GM18907 (cell line): ENCODE measurements at regions not wholly inside any gene's neighbourhood (a gene's known extent, or its start where the extent isn't known, plus 50 kb on each side); places are given as distances from the start of the nearest gene placed in this dataset.
"Not testable (repeated sequence)": the region's sequence is repeated elsewhere in the genome, so short reads cannot be mapped to it uniquely, and the experiment has no call there.

ENCODE experiments used
- ATAC-seq: cut with Tn5 transposase; IDR thresholded peaks from one replicate; pipeline ENCODE4 v1.9.1; 2021; ENCODE audit warnings: mild to moderate bottlenecking, moderate library complexity; ENCODE audit not compliant: unreplicated experiment

DNA sequence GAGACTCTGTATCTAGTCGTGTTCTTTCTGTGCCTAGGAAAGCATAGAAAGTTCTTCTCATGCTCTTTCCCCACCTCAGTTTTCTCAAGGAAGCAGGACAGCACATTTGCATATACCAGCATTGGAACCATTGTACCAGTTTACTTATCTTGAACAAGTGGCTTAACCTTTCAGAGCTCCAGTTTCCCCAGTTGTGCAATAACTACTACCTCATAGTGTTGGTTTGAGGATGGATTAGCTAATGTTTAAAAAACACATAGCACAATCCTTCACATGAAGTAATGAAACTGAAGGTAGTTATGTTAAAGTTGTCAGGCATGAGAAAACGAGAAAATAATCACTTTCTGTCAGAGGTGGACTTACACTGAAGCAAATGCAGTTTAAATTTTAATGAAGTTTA lies 92.2 kb upstream of the H2AZ1 start:
- ATAC-seq: no peak

- no peak for ATAC-seq
Observed at GRCh38 chr4:100041646-100042045, 91.6 kb upstream of the H2AZ1 start.

- ATAC-seq: no peak
Observed at GRCh38 chr4:100034023-100034664, 84.1 kb upstream of the H2AZ1 start.

- ATAC-seq: no peak
Observed at GRCh38 chr4:100026066-100026465, 76.0 kb upstream of the H2AZ1 start.

- ATAC-seq: no peak
Observed at GRCh38 chr4:100023800-100024199, 73.7 kb upstream of the H2AZ1 start.

GRCh38 chr4:100022792-100023222 lies 72.7 kb upstream of the H2AZ1 start:
- no peak for ATAC-seq

DNA sequence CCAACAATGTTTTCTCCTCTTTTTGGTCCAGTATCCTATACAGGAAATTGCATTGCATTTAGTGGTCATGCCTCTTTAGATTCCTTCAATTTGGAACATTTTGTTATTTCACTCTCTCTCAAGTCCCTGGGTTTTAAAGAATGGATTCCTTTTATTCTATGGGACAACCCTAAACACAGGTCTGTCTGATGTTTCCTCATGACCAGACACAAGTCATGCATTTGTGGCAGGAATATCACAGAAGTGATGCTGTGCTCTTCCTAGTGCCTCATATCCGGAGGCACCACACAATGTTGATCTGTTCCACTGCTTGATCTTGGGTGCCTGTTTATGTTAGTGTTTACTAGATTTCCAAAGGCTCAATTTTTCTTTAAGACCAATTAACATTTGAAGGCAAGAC lies 69.7 kb upstream of the H2AZ1 start:
- ATAC-seq: no peak

DNA sequence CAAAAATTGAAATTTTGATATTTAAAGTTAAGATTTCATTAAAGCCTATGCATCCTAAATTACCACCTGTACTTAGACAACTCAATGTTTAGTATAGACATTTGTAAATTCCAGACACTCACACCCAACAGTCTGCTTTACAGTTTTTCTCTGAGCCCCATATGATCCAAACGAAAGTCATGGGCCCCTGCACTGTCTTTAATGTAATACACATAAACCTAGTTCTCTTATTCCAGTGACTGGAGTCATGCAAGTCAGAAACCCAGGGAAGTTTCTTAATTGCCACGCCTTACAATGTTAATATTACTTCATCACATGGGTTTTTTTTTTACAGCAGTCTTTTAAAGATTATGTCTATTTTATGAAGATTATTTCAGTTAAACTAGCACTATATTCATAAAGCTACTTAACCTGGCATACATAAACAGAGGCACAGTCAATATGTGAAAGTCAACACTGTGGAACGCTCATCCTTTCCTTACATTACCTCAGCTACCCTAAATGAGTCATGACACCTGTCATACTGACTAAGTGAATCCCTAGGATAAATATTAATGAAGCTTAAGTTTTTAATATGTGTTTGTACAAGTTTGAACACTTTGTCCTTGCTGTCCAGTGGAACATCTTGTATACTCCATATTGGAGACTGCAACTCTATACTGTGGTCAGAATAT lies 67.7 kb upstream of the H2AZ1 start:
- ATAC-seq: peak; percentile 94

DNA sequence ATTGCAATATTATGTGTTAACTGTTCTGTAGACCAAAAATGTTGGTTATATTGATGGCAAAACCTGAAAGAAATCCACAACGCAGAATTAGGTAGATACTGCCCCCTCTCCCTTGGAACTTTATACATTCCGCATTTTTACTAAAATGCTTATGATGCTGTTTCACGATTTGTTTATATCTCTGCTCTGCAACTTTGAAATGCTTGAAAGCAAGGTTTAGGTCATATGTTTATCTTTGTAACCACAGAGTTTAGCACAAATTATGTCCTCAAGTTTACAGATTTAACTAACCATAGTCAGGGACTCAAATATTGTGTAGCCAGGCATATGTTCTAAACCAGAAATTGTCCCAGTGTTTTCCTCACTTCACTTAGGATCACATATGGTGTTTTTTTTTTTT lies 66.1 kb upstream of the H2AZ1 start:
- ATAC-seq: no peak

GRCh38 chr4:100014616-100015015 lies 64.5 kb upstream of the H2AZ1 start:
- no peak for ATAC-seq

- no peak for ATAC-seq
Observed at GRCh38 chr4:100009490-100009889, 59.4 kb upstream of the H2AZ1 start.

DNA sequence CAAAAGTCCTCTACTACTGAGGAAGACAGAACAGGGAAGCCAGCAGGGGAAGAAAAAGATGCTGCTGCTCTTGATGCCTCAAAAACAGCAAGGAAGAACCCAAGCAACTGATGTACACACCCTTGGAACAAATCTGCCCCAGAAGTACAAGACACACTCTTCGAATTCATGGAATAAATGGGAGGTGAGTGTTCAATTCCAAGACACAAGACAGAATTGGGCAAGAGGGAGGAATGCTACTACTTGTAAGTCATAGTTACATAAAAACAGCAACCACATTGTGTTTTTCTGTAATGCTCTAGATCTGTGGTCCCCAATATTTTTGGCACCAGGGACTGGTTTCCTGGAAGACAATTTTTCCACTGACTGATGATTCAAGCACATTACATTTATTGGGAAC lies 58.0 kb upstream of the H2AZ1 start:
- no peak for ATAC-seq

GRCh38 chr4:100006161-100006560 lies 56.1 kb upstream of the H2AZ1 start:
- ATAC-seq: not testable (repeated sequence)
